Liver (tissue), 8 donors: ENCODE measurements at regions not wholly inside any gene's neighbourhood (a gene's known extent, or its start where the extent isn't known, plus 50 kb on each side); places are given as distances from the start of the nearest gene placed in this dataset.
A peak's percentile ranks its signal among the peaks of the same experiment; 100 is the strongest.

Source experiments
- DNase-seq: peaks from one replicate; pipeline ENCODE4 v3.0.0-alpha.2; 2017; ENCODE audit warnings: low spot score
- H3K27ac ChIP-seq, 2 donors: one replicate each; pipeline ENCODE4 v1.7.0; 2013; ENCODE audit warnings: inconsistent platforms in 2 of 2, low read length in 2 of 2, control low read depth in 1 of 2, low read depth in 1 of 2, mild to moderate bottlenecking in 1 of 2
- H3K27me3 ChIP-seq, 4 donors: one replicate each; pipeline versions ENCODE4 v1.6.1 to v1.7.0; 2013; ENCODE audit warnings: low read length in 3 of 4, inconsistent platforms in 1 of 4, mild to moderate bottlenecking in 1 of 4, moderate library complexity in 1 of 4; ENCODE audit not compliant: control insufficient read depth in 4 of 4, insufficient read depth in 4 of 4
- H3K36me3 ChIP-seq, 4 donors: one replicate each; pipeline versions ENCODE4 v1.6.1 to v1.7.0; 2013; ENCODE audit warnings: low read length in 3 of 4, mild to moderate bottlenecking in 3 of 4, low read depth in 1 of 4, moderate library complexity in 1 of 4; ENCODE audit not compliant: control insufficient read depth in 4 of 4, insufficient read depth in 3 of 4
- H3K4me1 ChIP-seq, 4 donors: one replicate each; pipeline versions ENCODE4 v1.6.1 to v1.7.0; 2013; ENCODE audit warnings: low read length in 3 of 4, mild to moderate bottlenecking in 3 of 4, moderate library complexity in 1 of 4; ENCODE audit not compliant: control insufficient read depth in 4 of 4, insufficient read depth in 4 of 4
- H3K4me3 ChIP-seq, 3 donors: one replicate each; pipeline versions ENCODE4 v1.6.1 to v1.7.0; 2013; ENCODE audit warnings: low read length in 3 of 3, control low read depth in 1 of 3, low read depth in 1 of 3, mild to moderate bottlenecking in 1 of 3
- H3K9ac ChIP-seq, 2 donors: one replicate each; pipeline ENCODE4 v1.7.0; 2013; ENCODE audit warnings: low read length in 2 of 2, mild to moderate bottlenecking in 2 of 2, moderate library complexity in 2 of 2, control low read depth in 1 of 2, low read depth in 1 of 2
- H3K9me3 ChIP-seq, 4 donors: one replicate each; pipeline versions ENCODE4 v1.6.1 to v1.7.0; 2013; ENCODE audit warnings: low read length in 3 of 4; ENCODE audit not compliant: control insufficient read depth in 4 of 4
- CTCF ChIP-seq: fragments of 150-350 bp; IDR thresholded peaks from 2 replicates; pipeline ENCODE4 v1.5.1; 2017; ENCODE audit warnings: improper control_type of control experiment, low read depth, low read length; ENCODE audit not compliant: missing input control
- FOXA1 ChIP-seq: IDR thresholded peaks from 2 replicates; pipeline ENCODE4 v1.6.1; 2016; ENCODE audit warnings: antibody characterized with exemption
- FOXA2 ChIP-seq: IDR thresholded peaks from 2 replicates; pipeline ENCODE4 v1.6.1; 2016; ENCODE audit warnings: antibody characterized with exemption
- HNF4G ChIP-seq: IDR thresholded peaks from 2 replicates; pipeline ENCODE4 v1.6.1; 2016; ENCODE audit warnings: antibody characterized with exemption
- MAX ChIP-seq: IDR thresholded peaks from 2 replicates; pipeline ENCODE4 v1.6.1; 2016; ENCODE audit warnings: antibody characterized with exemption
- REST ChIP-seq: IDR thresholded peaks from 2 replicates; pipeline ENCODE4 v1.6.1; 2016; ENCODE audit warnings: antibody characterized with exemption, mild to moderate bottlenecking
- ZBTB33 ChIP-seq: IDR thresholded peaks from 2 replicates; pipeline ENCODE4 v1.6.1; 2016; ENCODE audit warnings: antibody characterized with exemption
- WGBS: extraction: QIAGEN DNeasy Blood & Tissue Kit; methylation state at CpG from one replicate; pipeline ENCODE4 v1.1.7; 2013; 5-methylcytosine and 5-hydroxymethylcytosine counted together
- donor health status: healthy.
- donor health status: healthy.
- donor health status: healthy.
- donor health status: healthy.
- donor health status: healthy.

GRCh38 chr6:167402195-167402686 lies 77.4 kb downstream of the TTLL2 start:
- Histone ChIP-seq H3K9ac (no peak overlapping the region), H3K27me3 (no peaks in the 10 kb centered on the region), H3K9me3 (no peaks in the 10 kb centered on the region), H3K4me3 (no peak overlapping the region), H3K36me3 (no peaks in the 10 kb centered on the region), H3K27ac (no peak overlapping the region), H3K4me1 (peaks cover 8 to 18% (median 14%) of the 10 kb centered on the region in 4 donors)
- peak; percentile 27 for DNase-seq
- 92% methylated on average over 16 of the region's 16 CpGs for WGBS
- no peak for TF ChIP-seq REST
- TF ChIP-seq HNF4G: no peak
- no peak for TF ChIP-seq FOXA2
- no peak for TF ChIP-seq CTCF
- no peak for TF ChIP-seq ZBTB33
- no peak for TF ChIP-seq FOXA1

DNA sequence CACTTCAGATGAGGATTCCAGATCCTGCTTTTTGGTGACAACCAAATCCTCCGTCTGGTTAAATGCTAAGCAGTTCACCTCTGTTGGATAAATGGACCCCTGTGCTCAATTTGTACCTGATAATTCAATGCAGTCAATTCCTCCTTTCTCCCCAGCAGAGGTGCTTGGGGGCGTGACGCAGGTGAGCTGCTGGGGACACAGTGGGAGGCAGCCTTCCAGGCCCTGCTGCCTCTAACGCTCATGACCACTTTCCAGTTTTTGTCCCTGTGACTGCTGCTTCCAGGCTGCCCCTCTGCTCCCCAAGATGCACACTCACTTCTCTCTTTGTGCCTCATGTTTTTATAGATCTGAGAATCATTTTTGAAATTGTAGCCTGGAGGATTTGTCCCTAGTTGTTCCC lies 78.5 kb downstream of the TTLL2 start:
- Histone ChIP-seq H3K9me3 (no peaks in the 10 kb centered on the region), H3K27ac (no peak overlapping the region), H3K36me3 (no peaks in the 10 kb centered on the region), H3K27me3 (no peaks in the 10 kb centered on the region), H3K9ac (no peak overlapping the region), H3K4me1 (peaks cover 0 to 8% (median 4%) of the 10 kb centered on the region in 4 donors), H3K4me3 (no peak overlapping the region)
- WGBS: 94% methylated on average over 4 of the region's 4 CpGs
- TF ChIP-seq REST (no peak), MAX (no peak)
- DNase-seq: no peak
